ENCODE measurements at regions not wholly inside any gene's neighbourhood (a gene's known extent, or its start where the extent isn't known, plus 50 kb on each side); places are given as distances from the start of the nearest gene placed in this dataset.

DNA sequence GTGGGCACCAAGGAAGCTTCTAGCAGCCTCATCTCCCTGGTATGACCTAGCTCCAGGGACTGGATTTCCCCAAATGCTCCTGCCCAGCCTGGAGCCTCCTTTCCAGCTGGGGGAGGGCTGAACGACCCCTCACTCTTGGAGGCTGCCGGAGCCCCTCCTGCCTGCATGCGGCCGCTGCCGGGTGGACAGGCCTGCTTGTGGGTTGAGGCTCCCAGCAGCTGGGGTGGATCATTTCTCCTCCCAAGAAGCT, 213.6 kb downstream of the SEC14L1 start:
- TF ChIP-seq, protein P1, sequence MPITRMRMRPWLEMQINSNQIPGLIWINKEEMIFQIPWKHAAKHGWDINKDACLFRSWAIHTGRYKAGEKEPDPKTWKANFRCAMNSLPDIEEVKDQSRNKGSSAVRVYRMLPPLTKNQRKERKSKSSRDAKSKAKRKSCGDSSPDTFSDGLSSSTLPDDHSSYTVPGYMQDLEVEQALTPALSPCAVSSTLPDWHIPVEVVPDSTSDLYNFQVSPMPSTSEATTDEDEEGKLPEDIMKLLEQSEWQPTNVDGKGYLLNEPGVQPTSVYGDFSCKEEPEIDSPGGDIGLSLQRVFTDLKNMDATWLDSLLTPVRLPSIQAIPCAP (CRISPR knock-in tag; IDR thresholded peaks at IDR 0.05) = no peak
- TF ChIP-seq, protein P2, sequence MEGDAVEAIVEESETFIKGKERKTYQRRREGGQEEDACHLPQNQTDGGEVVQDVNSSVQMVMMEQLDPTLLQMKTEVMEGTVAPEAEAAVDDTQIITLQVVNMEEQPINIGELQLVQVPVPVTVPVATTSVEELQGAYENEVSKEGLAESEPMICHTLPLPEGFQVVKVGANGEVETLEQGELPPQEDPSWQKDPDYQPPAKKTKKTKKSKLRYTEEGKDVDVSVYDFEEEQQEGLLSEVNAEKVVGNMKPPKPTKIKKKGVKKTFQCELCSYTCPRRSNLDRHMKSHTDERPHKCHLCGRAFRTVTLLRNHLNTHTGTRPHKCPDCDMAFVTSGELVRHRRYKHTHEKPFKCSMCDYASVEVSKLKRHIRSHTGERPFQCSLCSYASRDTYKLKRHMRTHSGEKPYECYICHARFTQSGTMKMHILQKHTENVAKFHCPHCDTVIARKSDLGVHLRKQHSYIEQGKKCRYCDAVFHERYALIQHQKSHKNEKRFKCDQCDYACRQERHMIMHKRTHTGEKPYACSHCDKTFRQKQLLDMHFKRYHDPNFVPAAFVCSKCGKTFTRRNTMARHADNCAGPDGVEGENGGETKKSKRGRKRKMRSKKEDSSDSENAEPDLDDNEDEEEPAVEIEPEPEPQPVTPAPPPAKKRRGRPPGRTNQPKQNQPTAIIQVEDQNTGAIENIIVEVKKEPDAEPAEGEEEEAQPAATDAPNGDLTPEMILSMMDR (IDR thresholded peaks at IDR 0.05) = no peak
- no peak for TF ChIP-seq SMAD4 (CRISPR knock-in tag; IDR thresholded peaks at IDR 0.05)
- no peak for TF ChIP-seq ESRRA (CRISPR knock-in tag; IDR thresholded peaks at IDR 0.05; ENCODE audit: borderline replicate concordance)
- no peak for TF ChIP-seq KAT7 (CRISPR knock-in tag; IDR thresholded peaks at IDR 0.05; ENCODE audit: borderline replicate concordance)
- no peak for TF ChIP-seq CREM (CRISPR knock-in tag; IDR thresholded peaks at IDR 0.05)
- no peak for TF ChIP-seq CREB1 (CRISPR knock-in tag; IDR thresholded peaks at IDR 0.05)
- TF ChIP-seq ETV6 (CRISPR knock-in tag; IDR thresholded peaks at IDR 0.05) = no peak
- TF ChIP-seq, protein P3, sequence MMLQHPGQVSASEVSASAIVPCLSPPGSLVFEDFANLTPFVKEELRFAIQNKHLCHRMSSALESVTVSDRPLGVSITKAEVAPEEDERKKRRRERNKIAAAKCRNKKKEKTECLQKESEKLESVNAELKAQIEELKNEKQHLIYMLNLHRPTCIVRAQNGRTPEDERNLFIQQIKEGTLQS (CRISPR knock-in tag; conservative IDR thresholded peaks at IDR 0.05) = no peak

Measured in WTC11 (cell line).